MM.1S (cell line): ENCODE measurements at regions not wholly inside any gene's neighbourhood (a gene's known extent, or its start where the extent isn't known, plus 50 kb on each side); places are given as distances from the start of the nearest gene placed in this dataset.

Experiments
- CTCF ChIP-seq: fragments of 300-600 bp; sonication (generic); IDR thresholded peaks from 2 replicates; pipeline ENCODE4 v1.5.1; 2016; ENCODE audit warnings: antibody characterized with exemption, low read length, mixed read lengths
- EZH2 ChIP-seq: fragments of 300-600 bp; sonication (generic); optimal IDR thresholded peaks from 2 replicates; pipeline ENCODE3; 2017; ENCODE audit warnings: low read depth, mild to moderate bottlenecking, antibody characterized with exemption, low read length, mixed read lengths
- EZH2phosphoT487 ChIP-seq: fragments of 300-600 bp; sonication (generic); IDR thresholded peaks from 2 replicates; pipeline ENCODE4 v1.6.1; 2018; ENCODE audit warnings: antibody characterized with exemption, low read length

DNA sequence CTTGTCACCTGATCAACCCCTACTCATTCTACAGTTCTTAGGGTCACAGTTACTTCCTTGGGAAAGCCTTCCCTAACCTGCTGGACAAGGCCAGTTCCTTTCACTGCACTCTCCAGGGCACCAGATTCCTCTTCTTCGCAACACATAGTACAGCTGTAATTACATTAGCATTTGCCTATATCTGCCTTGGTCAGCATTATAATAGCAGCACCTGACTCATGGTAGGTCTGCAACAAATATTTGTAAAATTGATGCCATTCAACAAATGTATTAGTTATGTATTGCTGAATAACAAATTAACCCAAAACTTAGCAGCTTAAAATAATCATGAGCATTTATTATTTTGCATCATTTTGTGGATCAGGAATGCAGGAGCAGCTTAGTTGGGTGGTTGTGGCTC is 193.0 kb downstream of the IRX5 start:
- TF ChIP-seq CTCF: no peak
- TF ChIP-seq EZH2: no peak
- TF ChIP-seq EZH2phosphoT487: no peak
